ENCODE measurements at regions not wholly inside any gene's neighbourhood (a gene's known extent, or its start where the extent isn't known, plus 50 kb on each side); places are given as distances from the start of the nearest gene placed in this dataset.

GRCh38 chr22:47954107-47954506, 1191.7 kb downstream of the TBC1D22A start:
- TF ChIP-seq CTCF (IDR thresholded peaks at IDR 0.05) (no peak), POLR2A (IDR thresholded peaks at IDR 0.05) (no peak)

Measured in tibial nerve (tissue), 3 donors.